ENCODE measurements at regions not wholly inside any gene's neighbourhood (a gene's known extent, or its start where the extent isn't known, plus 50 kb on each side); places are given as distances from the start of the nearest gene placed in this dataset.

- no peak for TF ChIP-seq CTCF (IDR thresholded peaks at IDR 0.05)
- no peak for TF ChIP-seq EP300 (IDR thresholded peaks at IDR 0.05)
- TF ChIP-seq POLR2A (IDR thresholded peaks at IDR 0.05) = no peak
Observed at GRCh38 chr1:185528084-185528676, 206.0 kb upstream of the HMCN1 start.
